ENCODE measurements at regions not wholly inside any gene's neighbourhood (a gene's known extent, or its start where the extent isn't known, plus 50 kb on each side); places are given as distances from the start of the nearest gene placed in this dataset.
"Not testable (repeated sequence)": the region's sequence is repeated elsewhere in the genome, so short reads cannot be mapped to it uniquely, and the experiment has no call there.

GRCh38 chr18:104264-104663 is 54.1 kb upstream of the USP14 start:
- not testable (repeated sequence) for H3K4me3 Mint-ChIP-seq (ENCODE audit: unreplicated experiment); DNase-seq (ENCODE audit: low spot score); H3K27ac Mint-ChIP-seq (ENCODE audit: unreplicated experiment)
- Mint-ChIP-seq H3K9me3 (ENCODE audit: unreplicated experiment) (peaks cover 23% of the 10 kb centered on the region), H3K36me3 (ENCODE audit: low read depth, unreplicated experiment) (peaks cover 21% of the 10 kb centered on the region), H3K27me3 (ENCODE audit: unreplicated experiment) (peaks cover 26% of the 10 kb centered on the region), H3K4me1 (ENCODE audit: unreplicated experiment) (peaks cover 11% of the 10 kb centered on the region)

GRCh38 chr18:105161-106053 is 53.0 kb upstream of the USP14 start:
- Mint-ChIP-seq H3K27me3 (ENCODE audit: unreplicated experiment) (peaks cover 35% of the 10 kb centered on the region), H3K4me1 (ENCODE audit: unreplicated experiment) (peaks cover 11% of the 10 kb centered on the region), H3K36me3 (ENCODE audit: low read depth, unreplicated experiment) (peaks cover 30% of the 10 kb centered on the region), H3K9me3 (ENCODE audit: unreplicated experiment) (peaks cover 33% of the 10 kb centered on the region)
- H3K27ac Mint-ChIP-seq (ENCODE audit: unreplicated experiment); H3K4me3 Mint-ChIP-seq (ENCODE audit: unreplicated experiment); DNase-seq (ENCODE audit: low spot score): not testable (repeated sequence)

DNA sequence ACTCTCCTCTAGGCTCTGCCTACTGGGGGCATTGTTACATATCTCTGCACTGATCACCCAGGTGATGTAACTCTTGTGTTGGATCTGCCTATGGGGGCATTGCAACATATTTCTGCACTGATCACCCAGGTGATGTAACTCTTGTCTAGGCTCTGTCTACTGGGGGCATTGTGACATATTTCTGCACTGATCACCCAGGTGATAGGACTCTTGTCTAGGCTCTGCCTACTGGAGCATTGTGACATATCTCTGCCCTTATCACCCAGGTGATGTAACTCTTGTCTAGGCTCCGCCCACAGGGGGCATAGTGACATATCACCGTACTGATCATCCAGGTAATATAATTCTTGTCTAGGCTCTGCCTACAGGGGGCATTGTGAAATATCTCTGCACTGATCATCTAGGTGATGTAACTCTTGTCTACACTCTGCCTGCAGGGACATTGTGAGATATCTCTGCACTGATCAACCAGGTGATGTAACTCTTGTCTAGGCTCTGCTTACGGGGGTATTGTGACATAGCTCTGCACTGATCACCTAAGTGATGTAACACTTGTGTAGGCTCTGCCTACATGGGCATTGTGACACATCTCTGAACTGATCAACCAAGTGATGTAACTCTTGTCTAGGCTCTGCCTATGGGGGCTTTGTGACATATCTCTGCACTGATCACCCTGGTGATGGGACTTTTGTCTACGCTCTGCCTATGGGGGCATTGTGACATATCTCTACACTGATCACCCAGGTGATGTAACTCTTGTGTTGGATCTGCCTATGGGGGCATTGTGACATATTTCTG is 52.1 kb upstream of the USP14 start:
- Mint-ChIP-seq H3K9me3 (ENCODE audit: unreplicated experiment) (peaks cover 41% of the 10 kb centered on the region), H3K27me3 (ENCODE audit: unreplicated experiment) (peaks cover 39% of the 10 kb centered on the region), H3K36me3 (ENCODE audit: low read depth, unreplicated experiment) (peaks cover 31% of the 10 kb centered on the region), H3K4me1 (ENCODE audit: unreplicated experiment) (peaks cover 12% of the 10 kb centered on the region)
- H3K4me3 Mint-ChIP-seq (ENCODE audit: unreplicated experiment); DNase-seq (ENCODE audit: low spot score); H3K27ac Mint-ChIP-seq (ENCODE audit: unreplicated experiment): not testable (repeated sequence)

GRCh38 chr18:106868-107384 is 51.4 kb upstream of the USP14 start:
- Mint-ChIP-seq H3K4me1 (ENCODE audit: unreplicated experiment) (peaks cover 15% of the 10 kb centered on the region), H3K27me3 (ENCODE audit: unreplicated experiment) (peaks cover 42% of the 10 kb centered on the region), H3K4me3 (ENCODE audit: unreplicated experiment) (peak overlapping the region; percentile 78), H3K27ac (ENCODE audit: unreplicated experiment) (peak overlapping the region; percentile 72), H3K36me3 (ENCODE audit: low read depth, unreplicated experiment) (peaks cover 31% of the 10 kb centered on the region), H3K9me3 (ENCODE audit: unreplicated experiment) (peaks cover 43% of the 10 kb centered on the region)
- not testable (repeated sequence) for DNase-seq (ENCODE audit: low spot score)

GRCh38 chr18:107464-107863 is 50.9 kb upstream of the USP14 start:
- Mint-ChIP-seq H3K27me3 (ENCODE audit: unreplicated experiment) (peaks cover 42% of the 10 kb centered on the region), H3K4me3 (ENCODE audit: unreplicated experiment) (peak overlapping the region; percentile 78), H3K4me1 (ENCODE audit: unreplicated experiment) (peaks cover 15% of the 10 kb centered on the region), H3K9me3 (ENCODE audit: unreplicated experiment) (peaks cover 43% of the 10 kb centered on the region), H3K36me3 (ENCODE audit: low read depth, unreplicated experiment) (peaks cover 31% of the 10 kb centered on the region)
- H3K27ac Mint-ChIP-seq (ENCODE audit: unreplicated experiment); DNase-seq (ENCODE audit: low spot score): not testable (repeated sequence)

- H3K27ac Mint-ChIP-seq (ENCODE audit: unreplicated experiment) = peak overlapping the region; percentile 7
- not testable (repeated sequence) for DNase-seq (ENCODE audit: low spot score)
- peaks cover 31% of the 10 kb centered on the region for H3K36me3 Mint-ChIP-seq (ENCODE audit: low read depth, unreplicated experiment)
- H3K27me3 Mint-ChIP-seq (ENCODE audit: unreplicated experiment) = peaks cover 42% of the 10 kb centered on the region
- peaks cover 43% of the 10 kb centered on the region for H3K9me3 Mint-ChIP-seq (ENCODE audit: unreplicated experiment)
- peak overlapping the region; percentile 56 for H3K4me3 Mint-ChIP-seq (ENCODE audit: unreplicated experiment)
- H3K4me1 Mint-ChIP-seq (ENCODE audit: unreplicated experiment) = peaks cover 15% of the 10 kb centered on the region
Measured at GRCh38 chr18:107947-108664, 50.3 kb upstream of the USP14 start.
